H1 (cell line): ENCODE measurements at regions not wholly inside any gene's neighbourhood (a gene's known extent, or its start where the extent isn't known, plus 50 kb on each side); places are given as distances from the start of the nearest gene placed in this dataset.

ENCODE experiments used
- CREB1 ChIP-seq: IDR thresholded peaks from 2 replicates; pipeline ENCODE4 v1.6.1; 2012; ENCODE audit warnings: inconsistent platforms
- EP300 ChIP-seq, 2 experiments: IDR thresholded peaks; 1 replicate in 1 of 2; 2 replicates in 1 of 2; pipeline ENCODE4 v1.6.1; 2011 to 2012; ENCODE audit warnings: low read depth in 2 of 2, low read length in 2 of 2, mild to moderate bottlenecking in 2 of 2, borderline replicate concordance in 1 of 2, inconsistent platforms in 1 of 2, moderate library complexity in 1 of 2
- EZH2 ChIP-seq: fragments of 200-600 bp; sonication (generic); IDR thresholded peaks from 2 replicates; pipeline ENCODE4 v1.7.1; 2012; ENCODE audit warnings: low read depth, mild to moderate bottlenecking, moderate library complexity, low read length, inconsistent platforms; ENCODE audit not compliant: severe bottlenecking
- GABPA ChIP-seq: IDR thresholded peaks from 2 replicates; pipeline ENCODE4 v1.6.1; 2011; ENCODE audit warnings: mild to moderate bottlenecking, low read length, moderate library complexity, borderline replicate concordance; ENCODE audit not compliant: insufficient read depth
- SP1 ChIP-seq: IDR thresholded peaks from 2 replicates; pipeline ENCODE4 v1.6.1; 2011; ENCODE audit warnings: low read depth, low read length
- TF ChIP-seq, protein P1 (sequence below), 3 experiments: IDR thresholded peaks; 1 replicate in 2 of 3; 2 replicates in 1 of 3; pipeline versions ENCODE4 v1.5.1 to v1.6.1; 2011; ENCODE audit warnings: low read length in 3 of 3, mild to moderate bottlenecking in 3 of 3, inconsistent platforms in 2 of 3, low read depth in 1 of 3, moderate library complexity in 1 of 3; ENCODE audit not compliant: insufficient read depth in 1 of 3; ENCODE audit errors: control extremely low read depth in 1 of 3
- TF ChIP-seq, protein P2 (sequence below): IDR thresholded peaks from 2 replicates; pipeline ENCODE4 v1.6.1; 2012; ENCODE audit warnings: inconsistent platforms

DNA sequence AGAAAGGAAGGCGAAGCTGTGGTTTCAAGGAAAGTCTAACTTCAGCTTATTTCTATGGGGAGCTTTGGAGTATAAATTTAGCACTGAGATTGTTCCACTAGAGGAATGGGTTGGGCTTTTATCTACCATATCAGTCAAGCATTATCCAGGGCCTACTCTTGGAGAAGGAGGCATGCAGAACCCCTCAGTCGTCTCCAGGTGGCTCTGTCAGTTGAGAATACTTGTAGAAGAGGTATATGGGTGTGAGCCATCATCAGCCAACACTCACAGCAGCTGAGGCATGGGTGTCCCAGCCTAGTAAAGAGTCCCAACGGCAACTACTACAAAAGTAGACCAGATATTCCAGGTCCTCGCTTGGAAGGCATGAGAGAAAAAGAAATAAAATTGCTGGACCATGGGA is 548.5 kb upstream of the GRAMD2B start:
- TF ChIP-seq GABPA (no peak), SP1 (no peak), EP300 (IDR thresholded peaks at IDR 0.05; ENCODE audit: borderline replicate concordance in 1 of 2, low read depth in 2 of 2, low read length in 2 of 2) (no peak), CREB1 (no peak), EZH2 (no peak)
- TF ChIP-seq, protein P1, sequence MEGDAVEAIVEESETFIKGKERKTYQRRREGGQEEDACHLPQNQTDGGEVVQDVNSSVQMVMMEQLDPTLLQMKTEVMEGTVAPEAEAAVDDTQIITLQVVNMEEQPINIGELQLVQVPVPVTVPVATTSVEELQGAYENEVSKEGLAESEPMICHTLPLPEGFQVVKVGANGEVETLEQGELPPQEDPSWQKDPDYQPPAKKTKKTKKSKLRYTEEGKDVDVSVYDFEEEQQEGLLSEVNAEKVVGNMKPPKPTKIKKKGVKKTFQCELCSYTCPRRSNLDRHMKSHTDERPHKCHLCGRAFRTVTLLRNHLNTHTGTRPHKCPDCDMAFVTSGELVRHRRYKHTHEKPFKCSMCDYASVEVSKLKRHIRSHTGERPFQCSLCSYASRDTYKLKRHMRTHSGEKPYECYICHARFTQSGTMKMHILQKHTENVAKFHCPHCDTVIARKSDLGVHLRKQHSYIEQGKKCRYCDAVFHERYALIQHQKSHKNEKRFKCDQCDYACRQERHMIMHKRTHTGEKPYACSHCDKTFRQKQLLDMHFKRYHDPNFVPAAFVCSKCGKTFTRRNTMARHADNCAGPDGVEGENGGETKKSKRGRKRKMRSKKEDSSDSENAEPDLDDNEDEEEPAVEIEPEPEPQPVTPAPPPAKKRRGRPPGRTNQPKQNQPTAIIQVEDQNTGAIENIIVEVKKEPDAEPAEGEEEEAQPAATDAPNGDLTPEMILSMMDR (IDR thresholded peaks at IDR 0.05; ENCODE audit: control extremely low read depth in 1 of 3, insufficient read depth in 1 of 3, low read depth in 1 of 3, low read length in 3 of 3): peak; percentile 11 to 51 (median 30); a peak in 3 of 4 replicates
- TF ChIP-seq, protein P2, sequence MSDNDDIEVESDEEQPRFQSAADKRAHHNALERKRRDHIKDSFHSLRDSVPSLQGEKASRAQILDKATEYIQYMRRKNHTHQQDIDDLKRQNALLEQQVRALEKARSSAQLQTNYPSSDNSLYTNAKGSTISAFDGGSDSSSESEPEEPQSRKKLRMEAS: no peak
